GM19328 (cell line): ENCODE measurements at regions not wholly inside any gene's neighbourhood (a gene's known extent, or its start where the extent isn't known, plus 50 kb on each side); places are given as distances from the start of the nearest gene placed in this dataset.
"Not testable (repeated sequence)": the region's sequence is repeated elsewhere in the genome, so short reads cannot be mapped to it uniquely, and the experiment has no call there.

Experiments used
- ATAC-seq: cut with Tn5 transposase; IDR thresholded peaks from one replicate; pipeline ENCODE4 v1.9.1; 2021; ENCODE audit warnings: mild to moderate bottlenecking, moderate library complexity; ENCODE audit not compliant: unreplicated experiment

- ATAC-seq: no peak
Measured at GRCh38 chr7:106456329-106456728, 171.5 kb upstream of the NAMPT start.

GRCh38 chr7:106452031-106452851 is 167.5 kb upstream of the NAMPT start:
- ATAC-seq: no peak

DNA sequence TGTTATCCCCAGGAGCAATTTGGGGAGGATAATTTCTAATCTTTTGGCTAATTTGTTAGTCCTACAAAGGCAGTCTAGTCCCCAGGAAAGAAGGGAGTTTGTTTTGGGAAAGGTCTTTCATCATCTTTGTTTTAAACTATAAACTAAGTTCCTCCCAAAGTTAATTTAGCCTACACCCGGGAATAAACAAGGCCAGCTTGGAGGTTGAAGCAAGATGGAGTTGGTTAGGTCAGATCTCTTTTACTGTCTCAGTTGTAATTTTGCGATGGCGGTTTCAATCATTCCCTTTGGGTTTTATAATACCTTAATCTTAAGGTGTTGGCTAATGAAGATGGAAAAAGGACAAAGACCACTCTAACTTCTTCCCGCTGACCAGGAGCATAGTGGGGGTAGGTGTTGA is 166.4 kb upstream of the NAMPT start:
- no peak for ATAC-seq

DNA sequence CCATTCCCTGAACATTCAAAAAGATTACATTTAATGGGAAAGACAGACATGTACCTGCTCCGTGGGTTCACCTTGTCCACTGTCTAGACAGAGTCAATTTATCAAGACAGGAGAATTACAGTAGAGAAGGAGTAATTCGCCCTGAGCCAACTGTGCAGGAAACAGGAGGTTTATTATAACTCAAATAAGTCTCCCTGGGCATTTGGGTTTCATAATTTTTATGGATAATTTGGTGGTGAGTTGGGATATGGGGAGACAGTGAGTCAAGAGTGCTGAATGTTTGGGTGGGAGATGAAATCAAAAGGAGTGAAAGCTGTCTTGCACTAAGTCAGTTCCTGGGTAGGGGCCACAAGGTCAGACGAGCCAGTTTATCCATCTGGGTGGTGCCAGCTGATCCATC is 165.9 kb upstream of the NAMPT start:
- ATAC-seq: no peak

DNA sequence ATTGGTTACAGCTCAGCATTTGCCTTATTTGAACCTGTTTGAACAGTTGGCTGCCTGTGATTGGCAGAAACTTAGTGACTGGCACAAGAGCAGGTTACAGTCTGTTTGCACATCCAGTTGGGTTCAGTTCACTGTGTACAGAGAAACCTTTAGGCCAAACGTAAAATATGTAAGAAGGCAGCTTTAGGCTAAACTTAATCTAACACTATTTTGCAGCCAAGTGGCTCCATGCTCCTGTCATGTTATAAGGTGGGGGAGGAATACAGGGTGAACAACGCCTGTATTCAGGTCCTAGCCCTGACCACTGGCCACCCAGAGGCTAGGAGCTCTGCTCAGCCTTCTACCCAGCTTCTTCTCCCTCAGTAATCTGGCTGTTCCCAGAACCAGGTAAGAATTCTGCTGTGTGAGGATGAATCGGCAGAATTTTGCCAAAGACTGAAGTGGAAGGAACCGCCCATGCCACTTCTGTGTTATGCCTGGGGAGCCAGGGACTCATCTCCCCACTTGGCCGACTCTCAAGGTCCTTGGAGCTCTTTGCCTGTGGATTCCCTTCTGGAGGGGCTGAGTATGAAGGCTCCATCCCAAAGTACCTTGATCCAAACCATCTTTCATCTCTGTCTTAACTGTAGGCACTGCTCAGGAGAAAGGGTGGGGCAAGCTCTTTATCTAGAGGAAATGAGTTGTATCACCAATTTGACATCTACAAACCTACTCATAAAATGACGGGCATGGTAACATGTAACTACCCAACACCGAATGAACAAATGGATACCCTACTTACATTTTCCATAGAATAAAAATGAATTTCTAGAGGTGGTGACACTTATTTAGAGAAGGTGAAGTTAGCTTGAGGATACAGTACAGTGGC is 164.4 kb upstream of the NAMPT start:
- no peak for ATAC-seq

DNA sequence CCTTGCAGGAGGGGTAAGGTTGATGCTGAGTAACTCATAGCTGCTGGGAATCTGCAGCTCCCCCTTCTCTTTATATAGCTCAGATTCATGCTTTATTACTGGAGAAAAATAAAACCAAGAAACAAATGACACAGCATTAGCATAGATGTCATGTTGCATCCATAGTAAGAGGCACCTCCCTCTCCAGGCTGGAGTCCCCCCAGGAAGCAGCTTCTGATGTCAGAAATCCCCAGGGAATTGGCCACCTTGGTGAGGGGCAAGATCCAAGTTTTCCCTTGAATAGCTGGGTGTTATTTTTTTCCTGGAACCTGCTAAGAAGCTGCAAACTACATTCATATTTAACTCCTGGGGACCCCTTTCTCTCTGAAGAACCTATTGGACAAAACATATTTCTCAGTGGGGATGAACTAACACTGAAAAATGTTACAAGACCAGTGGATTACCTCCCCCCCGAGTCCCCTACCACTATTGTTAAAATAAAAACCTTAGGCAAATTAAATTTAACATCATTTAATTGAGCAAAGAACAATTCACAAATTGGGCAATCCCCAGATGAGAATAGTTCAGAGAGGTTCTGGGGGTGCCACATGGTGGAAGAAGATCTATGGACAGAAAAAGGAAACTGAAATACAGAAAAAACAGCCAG is 163.7 kb upstream of the NAMPT start:
- ATAC-seq: no peak

DNA sequence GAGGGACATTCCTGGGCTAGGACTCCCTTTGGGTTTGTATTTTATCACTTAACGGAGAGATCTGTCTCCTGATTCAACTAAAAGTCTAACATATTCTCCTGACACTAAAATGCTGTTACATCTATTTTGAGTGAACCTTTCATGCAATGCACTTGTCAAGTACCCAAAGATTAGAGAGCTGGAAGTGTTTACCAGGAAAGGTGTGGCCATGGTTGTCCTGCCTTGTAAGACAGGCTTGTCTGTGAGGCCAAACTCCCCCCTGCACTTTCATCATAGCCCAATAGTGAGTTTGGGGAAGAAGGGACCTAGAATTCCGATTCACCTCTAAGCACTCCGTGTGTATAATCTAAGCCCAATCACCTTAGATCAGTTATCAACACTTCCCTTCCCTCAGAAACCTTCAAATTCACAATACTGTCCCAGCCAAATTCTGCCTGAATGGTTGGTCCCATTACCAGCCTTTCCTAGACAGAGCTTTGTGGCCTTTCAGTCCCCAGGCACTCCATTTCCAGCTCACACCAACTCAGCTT is 162.6 kb upstream of the NAMPT start:
- ATAC-seq: no peak

DNA sequence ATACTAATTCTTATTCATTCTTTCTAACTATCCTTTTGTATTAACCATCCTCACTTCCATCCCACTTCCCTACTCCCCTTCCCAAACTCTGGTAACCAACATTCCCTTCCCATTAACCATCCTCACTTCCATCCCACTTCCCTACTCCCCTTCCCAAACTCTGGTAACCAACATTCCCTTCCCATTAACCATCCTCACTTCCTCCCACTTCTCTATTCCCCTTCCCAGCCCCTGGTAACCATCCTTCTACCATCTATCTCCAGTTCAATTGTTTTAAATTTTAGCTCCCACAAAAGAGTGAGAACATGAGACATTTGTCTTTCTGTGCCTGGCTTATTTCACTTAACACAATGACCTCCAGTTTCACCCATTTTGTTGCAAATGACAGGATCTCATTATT is 160.6 kb upstream of the NAMPT start:
- not testable (repeated sequence) for ATAC-seq

GRCh38 chr7:106444068-106444655 is 159.4 kb upstream of the NAMPT start:
- no peak for ATAC-seq

GRCh38 chr7:106443156-106443555 is 158.4 kb upstream of the NAMPT start:
- no peak for ATAC-seq

DNA sequence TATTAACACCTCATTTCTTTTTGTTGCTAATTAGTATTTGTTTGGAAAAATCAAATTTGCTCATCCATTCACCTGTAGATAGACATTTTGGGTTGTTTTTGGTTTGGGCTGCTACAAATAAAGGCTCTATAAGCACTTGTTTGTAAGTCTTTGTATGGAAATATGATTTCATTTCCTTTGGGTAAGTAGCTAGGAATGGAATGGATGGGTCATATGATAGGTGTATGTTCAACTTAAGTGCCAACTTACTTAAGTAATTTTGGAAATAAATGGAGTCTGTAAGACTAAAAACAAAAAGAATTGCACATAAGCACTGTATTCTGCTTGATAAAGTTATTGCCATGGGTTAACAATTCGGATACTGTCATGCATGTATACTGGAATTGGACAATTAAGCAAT is 157.7 kb upstream of the NAMPT start:
- ATAC-seq: no peak

DNA sequence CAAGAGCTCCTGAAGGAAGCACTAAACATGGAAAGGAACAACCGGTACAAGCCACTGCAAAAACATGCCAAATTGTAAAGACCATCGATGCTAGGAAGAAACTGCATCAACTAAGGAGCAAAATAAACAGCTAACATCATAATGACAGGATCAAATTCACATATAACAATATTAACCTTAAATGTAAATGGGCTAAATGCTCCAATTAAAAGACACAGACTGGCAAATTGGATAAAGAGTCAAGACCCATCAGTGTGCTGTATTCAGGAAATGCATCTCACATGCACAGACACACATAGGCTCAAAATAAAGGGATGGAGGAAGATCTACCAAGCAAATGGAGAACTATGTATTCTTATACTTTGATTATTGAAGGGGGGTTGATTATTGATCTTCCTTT is 156.6 kb upstream of the NAMPT start:
- not testable (repeated sequence) for ATAC-seq

DNA sequence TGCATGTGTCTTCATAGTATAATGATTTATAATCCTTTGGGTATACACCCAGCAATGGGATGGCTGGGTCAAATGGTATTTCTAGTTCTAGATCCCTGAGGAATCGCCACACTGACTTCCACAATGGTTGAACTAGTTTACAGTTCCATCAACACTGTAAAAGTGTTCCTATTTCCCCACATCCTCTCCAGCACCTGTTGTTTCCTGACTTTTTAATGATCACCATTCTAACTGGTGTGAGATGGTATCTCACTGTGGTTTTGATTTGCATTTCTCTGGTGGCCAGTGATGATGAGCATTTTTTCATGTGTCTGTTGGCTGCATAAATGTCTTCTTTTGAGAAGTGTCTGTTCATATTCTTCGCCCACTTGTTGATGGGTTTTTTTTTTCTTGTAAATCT is 152.2 kb upstream of the NAMPT start:
- ATAC-seq: not testable (repeated sequence)

DNA sequence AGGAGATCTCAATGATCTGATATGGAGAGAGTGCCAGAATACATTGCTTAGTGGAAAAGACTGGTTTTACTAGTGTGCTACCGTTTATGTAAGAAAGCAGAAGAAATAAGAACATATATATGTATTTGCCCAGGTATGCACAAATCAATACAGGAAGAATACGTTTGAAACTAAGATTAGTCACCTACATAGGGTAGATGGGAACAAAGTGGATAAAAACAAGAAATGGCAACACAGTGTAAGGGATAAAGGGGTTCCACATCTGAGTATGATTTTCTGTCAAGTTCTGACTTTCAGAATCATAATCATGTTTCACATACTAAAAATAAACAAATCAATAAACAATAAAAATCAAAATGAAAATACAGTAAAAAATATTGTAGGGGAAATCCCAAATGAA is 148.6 kb upstream of the NAMPT start:
- ATAC-seq: no peak

DNA sequence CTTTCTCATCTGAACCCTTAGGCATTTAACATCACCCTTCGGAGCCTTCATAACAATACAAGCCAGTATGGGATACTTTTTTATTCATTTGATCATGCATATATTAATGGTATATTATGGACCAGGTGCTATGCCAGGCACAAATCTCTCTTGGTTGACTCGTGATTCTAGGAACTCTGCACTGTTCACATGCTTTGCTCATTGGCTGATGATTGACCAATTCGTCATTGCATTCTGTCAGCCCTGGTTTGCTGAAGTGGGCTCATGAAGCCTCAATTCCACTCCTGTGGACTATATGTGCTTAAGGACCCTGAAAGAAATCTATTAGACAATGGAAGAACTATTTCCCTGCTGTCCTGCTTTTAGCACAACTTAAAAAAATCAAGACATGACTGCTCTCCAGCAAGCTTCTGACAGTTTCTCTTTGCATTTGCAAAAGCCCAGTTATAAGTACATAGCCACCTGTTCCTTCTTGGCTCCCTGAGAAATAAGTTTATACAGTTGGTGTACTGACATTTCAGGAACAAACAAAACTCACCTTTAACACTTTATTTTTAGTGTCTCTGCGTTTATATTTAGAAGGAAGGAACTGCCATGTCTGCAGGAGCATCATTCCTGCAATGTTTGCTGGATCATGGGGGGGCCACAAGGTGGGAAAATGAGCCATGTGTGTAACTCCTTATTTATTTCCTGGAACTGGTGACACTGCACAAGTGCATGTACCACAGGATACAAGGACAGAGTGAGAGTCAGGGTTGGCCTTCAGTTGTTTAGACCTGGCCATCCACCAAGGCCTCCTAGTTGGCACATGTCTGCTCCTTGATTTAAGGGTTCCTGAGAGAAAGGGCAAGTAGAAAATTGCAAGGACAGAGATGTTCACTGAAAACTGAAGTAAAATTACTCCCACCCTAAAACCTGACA is 146.0 kb upstream of the NAMPT start:
- ATAC-seq: no peak

GRCh38 chr7:106430103-106430502 is 145.3 kb upstream of the NAMPT start:
- no peak for ATAC-seq

DNA sequence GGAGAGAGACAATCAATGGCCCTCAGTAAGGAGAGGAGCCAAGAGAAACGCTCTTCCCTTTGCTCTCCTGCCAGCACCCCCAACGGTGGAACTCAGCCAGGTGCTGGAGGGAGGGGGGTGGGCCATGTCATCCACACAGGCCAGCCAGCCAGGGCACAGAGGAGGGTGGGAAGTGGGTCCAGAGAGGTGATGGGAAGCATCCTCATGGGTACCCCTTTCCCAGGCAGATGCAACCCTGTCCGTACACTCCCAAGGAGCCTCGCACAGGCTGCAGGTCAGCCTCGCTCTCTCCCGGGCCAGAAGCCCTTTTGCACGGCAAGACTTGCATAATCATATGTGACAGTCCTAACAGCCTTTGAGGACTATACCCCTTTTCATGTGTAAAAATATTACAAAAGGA is 142.0 kb upstream of the NAMPT start:
- ATAC-seq: no peak

DNA sequence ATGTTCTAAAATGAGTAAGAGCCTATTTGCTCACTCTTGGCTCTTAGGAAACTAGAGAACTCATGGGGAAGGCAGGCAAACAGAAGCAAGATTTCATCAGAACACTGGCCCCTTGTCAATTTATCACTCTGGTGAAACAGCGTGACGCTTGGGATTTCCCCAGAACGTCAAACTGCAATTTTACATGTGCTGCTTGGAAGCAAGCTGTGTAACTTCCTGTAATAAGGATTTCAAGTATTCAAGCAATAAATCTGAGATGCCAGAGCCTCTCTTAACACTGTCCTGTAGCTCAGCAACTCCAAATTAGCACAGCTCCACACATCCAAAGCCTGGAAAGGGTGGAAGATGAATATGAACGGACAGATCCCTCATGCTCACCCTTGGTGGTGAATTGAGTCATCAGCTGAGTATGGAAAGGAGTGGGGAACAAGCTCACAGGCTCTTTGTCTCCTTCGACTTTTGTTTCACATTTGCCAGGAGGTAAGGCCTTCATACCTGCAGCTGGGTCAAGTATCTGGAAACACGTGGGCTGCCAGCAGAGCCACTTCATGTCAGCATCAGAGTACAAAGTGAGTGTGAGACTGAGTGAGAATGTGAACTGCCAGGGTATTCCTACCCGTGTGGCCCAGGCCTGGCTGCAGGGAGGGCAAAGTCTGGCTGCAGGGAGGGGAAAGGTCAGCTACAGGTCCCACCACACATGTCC is 140.4 kb upstream of the NAMPT start:
- ATAC-seq: peak; percentile 69

- no peak for ATAC-seq
Measured at GRCh38 chr7:106424476-106425016, 139.8 kb upstream of the NAMPT start.
